ENCODE measurements at regions not wholly inside any gene's neighbourhood (a gene's known extent, or its start where the extent isn't known, plus 50 kb on each side); places are given as distances from the start of the nearest gene placed in this dataset.

- no peak for DNase-seq
Measured at GRCh38 chr1:106517224-106517623, 539.2 kb upstream of the PRMT6 start.

GRCh38 chr1:106523497-106523896 lies 533.0 kb upstream of the PRMT6 start:
- DNase-seq: peak; percentile 15 to 17

- DNase-seq: no peak
Measured at GRCh38 chr1:106524631-106525030, 531.8 kb upstream of the PRMT6 start.

- DNase-seq: no peak
Measured at GRCh38 chr1:106526650-106527049, 529.8 kb upstream of the PRMT6 start.

GRCh38 chr1:106534612-106535011 lies 521.9 kb upstream of the PRMT6 start:
- no peak for DNase-seq

- DNase-seq: no peak
Measured at GRCh38 chr1:106536741-106537140, 519.7 kb upstream of the PRMT6 start.

- no peak for DNase-seq
Measured at GRCh38 chr1:106548726-106549125, 507.7 kb upstream of the PRMT6 start.

- DNase-seq: no peak
Measured at GRCh38 chr1:106554294-106554693, 502.2 kb upstream of the PRMT6 start.

GRCh38 chr1:106555571-106555970 lies 500.9 kb upstream of the PRMT6 start:
- no peak for DNase-seq

- no peak for DNase-seq
Measured at GRCh38 chr1:106564192-106564591, 492.3 kb upstream of the PRMT6 start.

GRCh38 chr1:106568201-106568974 lies 488.1 kb upstream of the PRMT6 start:
- no peak for DNase-seq

GRCh38 chr1:106571109-106571508 lies 485.4 kb upstream of the PRMT6 start:
- no peak for DNase-seq

GRCh38 chr1:106584107-106584506 lies 472.4 kb upstream of the PRMT6 start:
- no peak for DNase-seq

- no peak for DNase-seq
Measured at GRCh38 chr1:106584676-106585075, 471.8 kb upstream of the PRMT6 start.

- DNase-seq: no peak
Measured at GRCh38 chr1:106600626-106601025, 455.8 kb upstream of the PRMT6 start.

GRCh38 chr1:106603616-106604015 lies 452.9 kb upstream of the PRMT6 start:
- DNase-seq: no peak

- DNase-seq: no peak
Measured at GRCh38 chr1:106608841-106609240, 447.6 kb upstream of the PRMT6 start.

- DNase-seq: no peak
Measured at GRCh38 chr1:106613068-106613467, 443.4 kb upstream of the PRMT6 start.

- no peak for DNase-seq
Measured at GRCh38 chr1:106613861-106614260, 442.6 kb upstream of the PRMT6 start.

- DNase-seq: no peak
Measured at GRCh38 chr1:106615473-106615872, 441.0 kb upstream of the PRMT6 start.

- no peak for DNase-seq
Measured at GRCh38 chr1:106619080-106619826, 437.2 kb upstream of the PRMT6 start.

- DNase-seq: no peak
Measured at GRCh38 chr1:106619827-106620134, 436.7 kb upstream of the PRMT6 start.

- DNase-seq: no peak
Measured at GRCh38 chr1:106620521-106620954, 435.9 kb upstream of the PRMT6 start.

- DNase-seq: peak; percentile 13 to 78
Measured at GRCh38 chr1:106621853-106622252, 434.6 kb upstream of the PRMT6 start.

- DNase-seq: no peak
Measured at GRCh38 chr1:106637566-106637965, 418.9 kb upstream of the PRMT6 start.

Measured in NCI-H2081 (cell line).